RWPE1 (cell line): ENCODE measurements at regions not wholly inside any gene's neighbourhood (a gene's known extent, or its start where the extent isn't known, plus 50 kb on each side); places are given as distances from the start of the nearest gene placed in this dataset.

Source experiments
- CTCF ChIA-PET: fragments of 350-600 bp; sonication (Branson Sonifier 250); formaldehyde crosslinking; extraction: SDS; loops from one replicate; lab custom pipeline; 2021; lab: Yijun Ruan, JAX
- POLR2A ChIA-PET: fragments of 400-600 bp; formaldehyde crosslinking; extraction: SDS; loops from one replicate; lab custom pipeline; 2020; ENCODE audit warnings: antibody characterized with exemption; ENCODE audit not compliant: low non-redundant PET; lab: Yijun Ruan, JAX
- DNase-seq: peaks from one replicate; pipeline ENCODE4 v3.0.0; 2012; ENCODE audit warnings: low spot score
- H3K27ac ChIP-seq: fragments of 450-650 bp; 2 replicates; pipeline ENCODE4 v1.5.1; 2017
- CTCF ChIP-seq: fragments of 450-650 bp; conservative IDR thresholded peaks from 2 replicates; pipeline ENCODE4 v1.5.1; 2017; ENCODE audit warnings: low read depth, mild to moderate bottlenecking

- ChIA-PET CTCF (interaction anchor here (0.9 kb wide), 1 partner anchor 409 kb away, joined by 3 read pairs; no protein-coding TSS in a partner anchor), POLR2A (no interaction called here)
- TF ChIP-seq CTCF = no peak
- no peak overlapping the region for H3K27ac ChIP-seq
- no peak for DNase-seq
Observed at GRCh38 chr11:109968299-109968698, 124.9 kb upstream of the ZC3H12C start.

GRCh38 chr11:109968781-109969180 is 124.4 kb upstream of the ZC3H12C start:
- POLR2A ChIA-PET = no interaction called here
- no peak for DNase-seq
- no peak overlapping the region for H3K27ac ChIP-seq
- no peak for TF ChIP-seq CTCF
- CTCF ChIA-PET = interaction anchor here (0.9 kb wide), 1 partner anchor 409 kb away, joined by 3 read pairs; no protein-coding TSS in a partner anchor

DNA sequence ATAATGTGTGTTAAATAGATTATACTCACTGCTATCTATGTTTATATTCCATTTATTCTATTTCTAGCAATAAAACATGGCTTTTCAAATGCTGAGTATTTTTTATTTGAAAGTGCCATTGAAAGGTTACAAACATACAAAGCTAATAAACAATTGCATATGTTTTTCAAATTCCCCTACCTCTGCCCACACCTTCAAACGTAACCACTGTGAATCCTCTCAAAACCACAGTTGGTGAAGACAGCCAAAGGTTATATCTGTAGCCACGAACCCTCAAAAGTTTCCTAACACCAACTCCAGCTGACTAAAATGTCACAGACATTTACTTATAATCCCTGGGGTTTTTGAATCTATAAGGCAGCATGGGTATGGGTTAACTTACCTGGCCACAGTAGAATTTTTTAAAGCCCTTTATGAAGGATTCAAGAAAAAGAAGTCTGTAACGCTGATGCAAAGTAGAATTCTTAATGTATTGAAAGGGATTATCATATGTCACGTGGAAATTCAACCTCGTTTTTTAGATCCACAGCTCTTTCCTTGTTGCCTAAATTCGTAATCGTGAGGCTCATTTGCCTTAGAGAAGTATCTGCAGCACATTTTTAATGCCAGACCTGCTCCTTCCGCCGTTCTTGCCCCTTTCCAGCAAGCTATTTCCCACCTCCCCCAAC is 122.5 kb upstream of the ZC3H12C start:
- TF ChIP-seq CTCF = no peak
- ChIA-PET POLR2A (no interaction called here), CTCF (interaction anchor here (0.6 kb wide), 1 partner anchor 183 kb away, joined by 5 read pairs; no protein-coding TSS in a partner anchor)
- no peak for DNase-seq
- H3K27ac ChIP-seq = no peak overlapping the region

GRCh38 chr11:109971184-109971523 is 122.0 kb upstream of the ZC3H12C start:
- H3K27ac ChIP-seq = no peak overlapping the region
- POLR2A ChIA-PET = no interaction called here

DNA sequence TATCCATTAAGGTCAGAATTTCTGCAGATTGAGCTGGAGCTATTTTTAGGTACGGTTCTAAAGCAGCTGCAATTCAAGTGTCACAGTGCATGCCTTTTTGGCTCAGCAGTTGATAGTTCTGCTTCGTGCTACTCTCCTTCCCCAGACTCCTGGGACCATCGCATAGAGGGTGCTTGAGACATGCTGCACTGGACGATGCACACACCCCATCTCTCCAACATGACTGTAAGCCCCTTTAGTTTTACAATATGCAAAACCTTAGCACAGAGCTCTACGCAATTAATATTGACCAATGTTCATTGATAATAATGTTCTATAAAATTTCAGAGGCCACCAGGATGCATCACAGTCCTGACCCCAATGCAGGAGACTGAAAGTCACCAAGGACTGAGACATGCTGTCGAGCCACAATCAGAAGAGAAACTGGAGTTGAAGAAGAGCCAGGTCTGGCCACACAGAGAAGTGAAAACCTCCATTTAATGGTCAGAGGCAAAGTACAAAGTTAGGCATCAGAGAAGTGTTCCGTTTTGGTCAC is 120.9 kb upstream of the ZC3H12C start:
- POLR2A ChIA-PET = no interaction called here
- no peak for DNase-seq
- H3K27ac ChIP-seq = no peak overlapping the region
- CTCF ChIA-PET = interaction anchor here (0.6 kb wide), 1 partner anchor 548 kb away, joined by 3 read pairs; no protein-coding TSS in a partner anchor
- no peak for TF ChIP-seq CTCF

More at GRCh38 chr11:109971184-109971523, 122.0 kb upstream of the ZC3H12C start:
- CTCF ChIA-PET = interaction anchor here (0.6 kb wide), 1 partner anchor 183 kb away, joined by 5 read pairs; no protein-coding TSS in a partner anchor
- DNase-seq = no peak
- TF ChIP-seq CTCF = no peak

DNA sequence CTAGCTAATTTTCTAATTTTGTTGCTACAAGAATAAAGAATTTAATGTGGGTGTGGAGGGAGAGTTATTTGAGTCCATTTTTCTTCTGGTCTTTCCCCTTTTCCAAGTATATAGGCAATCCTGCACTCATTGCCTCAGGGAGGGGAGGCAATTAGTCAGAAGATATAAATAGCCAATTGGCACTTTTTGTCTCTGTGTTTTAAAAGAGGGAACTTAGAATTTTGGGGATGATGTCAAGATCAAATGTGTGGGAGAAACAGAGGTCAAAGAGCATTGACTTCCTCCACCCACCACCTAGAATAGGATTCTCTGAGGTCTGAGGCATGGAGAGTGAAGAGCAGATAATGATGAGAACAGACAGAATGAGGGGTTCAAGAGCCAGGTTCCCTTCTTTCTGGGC is 120.3 kb upstream of the ZC3H12C start:
- DNase-seq = no peak
- H3K27ac ChIP-seq = no peak overlapping the region
- TF ChIP-seq CTCF = no peak
- ChIA-PET POLR2A (no interaction called here), CTCF (no interaction called here)
